Lung microvascular endothelial cell (primary cell): ENCODE measurements at regions not wholly inside any gene's neighbourhood (a gene's known extent, or its start where the extent isn't known, plus 50 kb on each side); places are given as distances from the start of the nearest gene placed in this dataset.

Source experiments
- DNase-seq, 2 donors: peaks; one replicate each; pipeline versions ENCODE4 v3.0.0 to v3.0.0-alpha.2; 2010; ENCODE audit warnings: low read depth in 2 of 2

DNA sequence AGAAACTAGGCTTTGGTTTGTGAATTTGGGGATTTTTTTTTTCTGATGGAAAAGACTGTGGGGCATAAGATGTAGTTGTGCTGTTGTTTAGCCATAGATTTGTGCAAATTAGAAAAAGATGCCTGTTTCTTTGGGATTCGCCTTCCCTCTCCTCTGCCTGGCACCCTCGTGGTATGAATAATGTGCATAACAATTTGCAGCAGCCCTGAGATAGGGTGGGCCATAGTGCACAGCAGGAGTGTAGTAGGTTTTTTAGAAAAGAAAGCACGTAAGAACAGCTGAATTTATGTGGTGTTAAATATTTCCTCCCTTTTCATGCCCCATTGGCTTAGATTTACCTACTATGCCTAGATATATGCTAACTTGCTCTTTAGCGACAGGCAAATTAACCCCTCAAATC lies 158.9 kb downstream of the PTGER3 start:
- DNase-seq = no peak

DNA sequence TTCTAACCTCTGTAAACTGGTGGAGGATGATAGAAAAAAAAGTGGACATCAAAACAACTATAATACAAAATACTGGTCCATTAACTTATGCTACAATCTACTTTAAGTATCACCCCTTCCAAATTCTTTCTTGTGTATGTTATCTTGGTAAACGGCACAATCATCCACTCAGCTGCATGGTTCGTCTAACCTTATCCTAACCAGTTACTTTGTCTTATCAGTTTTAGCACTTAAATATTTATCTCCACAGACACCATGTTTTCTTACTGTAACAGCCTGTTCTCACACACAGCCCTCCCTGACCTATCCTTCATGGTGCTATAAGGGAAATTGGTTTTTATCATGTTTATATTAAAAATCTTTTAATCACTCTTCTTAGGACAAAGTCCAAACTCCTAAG lies 157.2 kb downstream of the PTGER3 start:
- DNase-seq = no peak

DNA sequence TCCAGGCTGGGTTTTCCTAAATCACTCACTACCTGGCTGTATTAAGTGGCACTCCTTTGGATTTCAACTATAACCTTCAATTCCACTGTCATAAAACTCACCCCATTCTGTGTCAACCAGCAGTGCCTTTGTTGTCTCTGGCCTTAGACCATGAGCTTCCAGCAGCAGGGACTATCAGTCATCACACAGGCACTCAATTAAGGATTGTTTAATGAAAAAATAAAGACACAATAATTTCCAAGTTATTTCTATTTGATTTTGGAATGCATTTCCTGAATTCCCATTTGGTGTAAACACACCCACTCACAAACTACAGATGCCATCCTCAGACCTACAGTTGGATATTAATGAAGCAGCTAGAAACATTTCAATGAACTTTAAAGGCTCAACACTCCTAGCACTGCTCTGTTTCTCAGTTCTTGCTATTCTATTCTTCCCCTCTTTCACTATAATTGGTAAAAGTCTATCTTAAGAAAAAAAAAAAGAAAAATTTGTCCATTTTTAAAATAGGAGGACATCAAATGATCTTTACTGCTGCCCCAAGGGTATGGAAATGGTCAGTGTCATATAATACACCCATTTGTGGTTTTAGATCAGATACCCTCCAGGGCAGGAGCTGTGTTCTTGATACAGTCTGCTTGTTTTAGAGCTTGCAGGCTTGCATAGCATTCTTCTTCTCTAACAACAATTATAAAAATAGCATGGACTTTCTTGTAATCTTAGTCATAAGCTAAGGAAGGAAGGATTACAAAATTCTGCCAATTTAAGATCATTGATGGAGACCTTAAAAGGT lies 156.4 kb downstream of the PTGER3 start:
- DNase-seq = no peak

- no peak for DNase-seq
Measured at GRCh38 chr1:70892140-70892539, 155.5 kb downstream of the PTGER3 start.

DNA sequence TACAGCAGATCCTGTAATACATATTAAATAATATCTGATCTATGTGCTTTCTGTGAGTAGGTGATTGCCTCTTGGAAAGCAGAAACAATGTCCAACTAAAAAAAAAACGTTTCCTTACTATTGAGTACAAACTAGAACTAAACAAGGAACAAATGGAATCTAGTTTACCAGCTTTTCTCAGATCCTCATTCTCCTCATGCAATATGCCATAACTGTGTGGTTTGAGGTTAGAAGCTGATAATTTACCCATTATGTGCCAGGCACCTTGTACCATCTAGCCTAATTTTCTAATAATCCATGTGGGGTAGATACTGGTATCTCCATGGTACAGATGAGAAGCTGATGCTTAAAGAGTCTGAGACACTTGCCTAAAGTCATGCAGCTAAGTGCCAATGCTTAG lies 154.7 kb downstream of the PTGER3 start:
- no peak for DNase-seq

- DNase-seq = no peak
Measured at GRCh38 chr1:70893381-70893780, 154.2 kb downstream of the PTGER3 start.

GRCh38 chr1:70895531-70895930 lies 152.1 kb downstream of the PTGER3 start:
- DNase-seq = no peak

DNA sequence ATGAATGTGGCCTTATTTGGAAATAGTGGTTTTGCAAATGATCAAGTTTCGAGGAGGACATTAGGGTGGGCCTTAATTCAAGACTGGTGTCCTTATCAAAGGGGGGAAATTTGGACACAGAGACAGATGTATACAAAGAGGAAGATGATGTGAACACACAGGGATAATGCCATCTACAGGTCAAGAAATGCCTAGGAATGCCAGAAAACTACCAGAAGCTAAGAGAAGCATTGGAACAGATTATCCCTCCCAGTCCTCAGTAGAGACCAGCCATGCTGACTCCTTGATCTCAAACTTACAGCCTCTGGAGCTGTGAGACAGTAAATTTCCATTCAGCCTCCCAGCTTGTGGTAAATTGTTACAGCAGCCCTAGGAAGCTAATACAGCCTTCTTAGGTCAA lies 151.4 kb downstream of the PTGER3 start:
- DNase-seq = no peak

- no peak for DNase-seq
Measured at GRCh38 chr1:70897273-70897672, 150.3 kb downstream of the PTGER3 start.

GRCh38 chr1:70899735-70900134 lies 147.9 kb downstream of the PTGER3 start:
- no peak for DNase-seq

GRCh38 chr1:70902211-70902610 lies 145.4 kb downstream of the PTGER3 start:
- DNase-seq = no peak

DNA sequence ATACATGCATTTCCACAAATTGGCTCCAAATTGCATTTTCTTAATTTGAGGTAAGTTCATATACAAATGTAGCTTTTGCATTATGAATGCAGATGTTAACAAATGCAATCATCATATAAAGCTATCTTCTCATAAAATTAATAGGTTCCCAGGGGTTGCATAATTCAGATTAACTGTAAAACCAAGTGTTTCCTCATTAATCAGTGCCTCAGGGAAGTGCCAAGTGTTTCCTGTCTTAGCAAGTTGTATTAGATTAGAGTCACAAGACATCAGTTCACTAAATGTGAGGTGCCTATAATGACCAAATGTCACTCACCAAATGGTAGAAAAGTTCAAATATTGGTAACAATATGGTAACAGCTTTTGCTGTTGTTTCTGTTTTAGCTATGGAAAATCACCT lies 140.8 kb downstream of the PTGER3 start:
- DNase-seq = no peak

DNA sequence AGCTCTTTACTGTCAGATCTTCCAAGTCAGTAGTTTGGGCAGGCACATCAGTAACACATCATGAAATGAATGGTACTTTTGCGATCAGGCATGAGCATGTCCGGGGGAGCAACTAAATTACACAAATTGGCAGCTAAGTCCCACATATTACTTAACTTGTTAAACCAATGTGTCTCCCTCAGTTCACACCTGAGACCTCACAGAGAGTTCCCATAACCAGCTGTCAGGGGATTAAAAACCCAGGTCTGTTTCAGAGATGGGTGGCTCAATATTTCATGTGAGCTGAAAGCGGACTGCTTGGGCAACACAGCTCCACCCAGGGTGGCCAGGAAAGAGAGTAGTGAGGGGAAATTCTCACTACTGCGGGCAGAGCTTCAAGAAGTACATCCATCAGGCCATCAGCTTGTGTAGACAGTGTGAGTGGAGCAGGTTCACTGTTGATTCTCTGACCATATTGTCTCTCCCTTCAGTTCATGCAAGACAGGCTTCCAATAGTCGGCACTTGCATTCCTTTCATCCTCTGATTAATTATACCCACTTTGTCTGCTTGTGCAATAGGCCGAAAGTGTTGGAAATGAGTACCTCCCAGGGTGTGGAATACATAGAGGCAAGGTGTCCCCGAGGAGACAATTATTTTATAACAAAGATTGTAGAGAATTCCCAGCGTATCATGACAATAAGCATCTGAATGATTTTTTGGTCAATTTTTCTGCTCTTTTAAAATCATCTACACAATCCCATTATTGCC lies 139.9 kb downstream of the PTGER3 start:
- DNase-seq = no peak

GRCh38 chr1:70909262-70909822 lies 138.3 kb downstream of the PTGER3 start:
- DNase-seq = no peak

GRCh38 chr1:70910013-70910412 lies 137.6 kb downstream of the PTGER3 start:
- no peak for DNase-seq

DNA sequence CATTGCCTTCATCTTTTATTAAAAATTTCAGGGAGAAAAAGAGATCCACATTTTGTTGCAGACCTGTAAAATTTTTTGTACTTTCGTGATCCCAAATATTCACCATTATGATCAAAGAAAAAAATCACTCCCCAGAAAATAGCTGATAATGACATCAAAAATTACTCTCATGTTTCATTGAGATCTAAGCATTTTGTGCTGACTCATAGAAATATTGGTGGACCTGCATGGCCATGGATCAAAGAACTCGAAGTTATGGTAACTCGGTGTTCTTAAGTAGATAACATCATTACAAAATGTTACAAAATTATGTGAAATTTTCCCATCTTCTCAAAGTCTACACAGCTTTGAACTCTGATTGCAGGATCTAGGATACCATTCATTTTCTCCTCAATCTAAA lies 135.8 kb downstream of the PTGER3 start:
- DNase-seq = no peak

GRCh38 chr1:70914224-70914623 lies 133.4 kb downstream of the PTGER3 start:
- no peak for DNase-seq

DNA sequence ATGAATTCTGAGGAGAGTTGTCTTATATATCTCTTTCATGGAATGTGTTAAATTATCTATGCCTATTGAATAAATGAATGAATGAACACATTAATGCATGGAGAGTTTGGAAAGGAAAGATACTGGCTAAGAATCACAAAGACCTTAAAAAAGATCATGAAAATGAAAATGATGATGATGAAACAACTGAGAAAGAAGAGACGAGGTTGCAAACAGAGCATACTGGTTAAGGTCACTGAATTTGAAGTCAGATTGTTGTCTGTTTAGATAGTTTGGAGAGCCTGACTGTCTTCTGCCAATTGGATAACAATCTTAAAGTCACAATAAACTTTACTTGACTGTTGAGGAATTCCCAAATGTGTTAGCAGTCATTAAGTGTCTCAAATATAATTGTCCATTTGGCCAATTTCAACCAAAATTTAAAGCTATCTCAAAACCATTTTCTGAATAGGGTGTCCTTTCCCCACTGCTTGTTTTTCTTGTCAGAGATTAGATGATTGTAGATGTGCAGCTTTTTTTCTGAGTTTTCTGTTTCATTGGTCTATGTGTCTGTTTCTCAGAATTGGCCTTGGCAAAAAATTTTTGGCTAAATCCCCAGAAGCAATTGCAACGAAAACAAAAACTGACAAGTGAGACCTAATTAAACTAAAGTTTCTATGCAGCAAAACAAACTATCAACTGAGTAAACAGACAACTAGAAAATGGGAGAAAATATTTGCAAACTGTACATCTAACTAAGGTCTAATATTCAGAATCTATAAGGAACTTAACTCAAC lies 132.2 kb downstream of the PTGER3 start:
- no peak for DNase-seq

GRCh38 chr1:70916034-70916427 lies 131.6 kb downstream of the PTGER3 start:
- no peak for DNase-seq

GRCh38 chr1:70919706-70920323 lies 127.8 kb downstream of the PTGER3 start:
- DNase-seq = no peak
